DMS 273 (cell line): ENCODE measurements at regions not wholly inside any gene's neighbourhood (a gene's known extent, or its start where the extent isn't known, plus 50 kb on each side); places are given as distances from the start of the nearest gene placed in this dataset.
"Not testable (repeated sequence)": the region's sequence is repeated elsewhere in the genome, so short reads cannot be mapped to it uniquely, and the experiment has no call there.

Source experiments
- DNase-seq: peaks from one replicate; lab custom pipeline; 2025; ENCODE audit not compliant: unreplicated experiment; lab: John Stamatoyannopoulos, UW

- DNase-seq = no peak
These were observed 405.8 kb downstream of the TMEM182 start for GRCh38 chr2:103167599-103167998.

GRCh38 chr2:103169861-103170260 lies 408.0 kb downstream of the TMEM182 start:
- DNase-seq = no peak

- DNase-seq = no peak
These were observed 411.0 kb downstream of the TMEM182 start for GRCh38 chr2:103172821-103173220.

GRCh38 chr2:103174711-103175110 lies 412.9 kb downstream of the TMEM182 start:
- no peak for DNase-seq

GRCh38 chr2:103176294-103176915 lies 414.6 kb downstream of the TMEM182 start:
- no peak for DNase-seq

GRCh38 chr2:103179798-103180197 lies 418.0 kb downstream of the TMEM182 start:
- no peak for DNase-seq

- no peak for DNase-seq
These were observed 421.2 kb downstream of the TMEM182 start for GRCh38 chr2:103183061-103183460.

- DNase-seq = no peak
These were observed 435.0 kb downstream of the TMEM182 start for GRCh38 chr2:103196802-103197201.

GRCh38 chr2:103200774-103201173 lies 438.9 kb downstream of the TMEM182 start:
- not testable (repeated sequence) for DNase-seq

GRCh38 chr2:103208916-103209315 lies 447.1 kb downstream of the TMEM182 start:
- DNase-seq = no peak

- DNase-seq = no peak
These were observed 451.3 kb downstream of the TMEM182 start for GRCh38 chr2:103213028-103213542.

- DNase-seq = no peak
These were observed 456.7 kb downstream of the TMEM182 start for GRCh38 chr2:103218516-103218915.

- no peak for DNase-seq
These were observed 457.6 kb downstream of the TMEM182 start for GRCh38 chr2:103219398-103219797.

- no peak for DNase-seq
These were observed 461.1 kb downstream of the TMEM182 start for GRCh38 chr2:103222969-103223368.

GRCh38 chr2:103230796-103231195 lies 469.0 kb downstream of the TMEM182 start:
- DNase-seq = no peak

GRCh38 chr2:103232865-103233264 lies 471.0 kb downstream of the TMEM182 start:
- DNase-seq = no peak

- no peak for DNase-seq
These were observed 471.9 kb downstream of the TMEM182 start for GRCh38 chr2:103233691-103234090.

- DNase-seq = no peak
These were observed 473.5 kb downstream of the TMEM182 start for GRCh38 chr2:103235283-103235682.

GRCh38 chr2:103249462-103249861 lies 487.6 kb downstream of the TMEM182 start:
- DNase-seq = no peak

GRCh38 chr2:103252781-103253180 lies 490.9 kb downstream of the TMEM182 start:
- DNase-seq = no peak

GRCh38 chr2:103254611-103255010 lies 492.8 kb downstream of the TMEM182 start:
- DNase-seq = no peak

GRCh38 chr2:103264058-103264768 lies 502.4 kb downstream of the TMEM182 start:
- DNase-seq = no peak

GRCh38 chr2:103265521-103265920 lies 503.7 kb downstream of the TMEM182 start:
- DNase-seq = no peak
